Osteoblast (primary cell): ENCODE measurements at regions not wholly inside any gene's neighbourhood (a gene's known extent, or its start where the extent isn't known, plus 50 kb on each side); places are given as distances from the start of the nearest gene placed in this dataset.

Source experiments
- DNase-seq: peaks from one replicate; pipeline ENCODE4 v3.0.0; 2011; ENCODE audit warnings: low spot score, mixed read lengths; ENCODE audit not compliant: insufficient read length; ENCODE audit errors: missing footprints
- H2AFZ ChIP-seq: 2 replicates; pipeline ENCODE4 v1.6.0; 2011; ENCODE audit warnings: mild to moderate bottlenecking, low read length
- H3K27ac ChIP-seq: 2 replicates; pipeline ENCODE4 v1.5.1; 2011; ENCODE audit warnings: mild to moderate bottlenecking, low read depth, low read length, moderate library complexity
- H3K27me3 ChIP-seq: 2 replicates; pipeline ENCODE4 v1.6.0; 2012; ENCODE audit warnings: mild to moderate bottlenecking, control low read depth, inconsistent platforms, low read length, moderate library complexity; ENCODE audit not compliant: insufficient read depth
- H3K36me3 ChIP-seq: 2 replicates; pipeline ENCODE4 v1.5.1; 2011; ENCODE audit warnings: mild to moderate bottlenecking, low read length, control low read depth, moderate library complexity; ENCODE audit not compliant: insufficient read depth
- H3K4me1 ChIP-seq: 2 replicates; pipeline ENCODE4 v1.5.1; 2011; ENCODE audit warnings: mild to moderate bottlenecking, low read length, control low read depth, moderate library complexity; ENCODE audit not compliant: insufficient read depth
- H3K4me2 ChIP-seq: 2 replicates; pipeline ENCODE4 v1.6.0; 2011; ENCODE audit warnings: mild to moderate bottlenecking, low read length; ENCODE audit not compliant: insufficient read depth
- H3K4me3 ChIP-seq: fragments of 200-600 bp; sonication (generic); 3 replicates; pipeline ENCODE4 v1.5.1; 2012; ENCODE audit warnings: mild to moderate bottlenecking, low read length, inconsistent platforms; ENCODE audit not compliant: insufficient read depth
- H3K79me2 ChIP-seq: 2 replicates; pipeline ENCODE4 v1.6.0; 2012; ENCODE audit warnings: mild to moderate bottlenecking, low read length, control low read depth, inconsistent platforms; ENCODE audit not compliant: insufficient read depth
- H3K9me3 ChIP-seq: 2 replicates; pipeline ENCODE4 v1.5.1; 2011; ENCODE audit warnings: low read depth, low read length, control low read depth
- H4K20me1 ChIP-seq: 2 replicates; pipeline ENCODE4 v1.6.0; 2012; ENCODE audit warnings: mild to moderate bottlenecking, low read length, control low read depth; ENCODE audit not compliant: insufficient read depth
- CTCF ChIP-seq: IDR thresholded peaks from 2 replicates; pipeline ENCODE4 v1.5.1; 2011; ENCODE audit warnings: mild to moderate bottlenecking, low read depth, low read length, moderate library complexity; ENCODE audit errors: extremely low read depth

- Histone ChIP-seq H3K4me3 (no peak overlapping the region), H4K20me1 (no peaks in the 10 kb centered on the region), H3K27ac (no peak overlapping the region), H3K79me2 (no peaks in the 10 kb centered on the region), H3K4me1 (no peaks in the 10 kb centered on the region), H3K9me3 (no peaks in the 10 kb centered on the region), H3K36me3 (no peaks in the 10 kb centered on the region), H2AFZ (no peak overlapping the region), H3K4me2 (no peak overlapping the region), H3K27me3 (no peaks in the 10 kb centered on the region)
- DNase-seq = no peak
- no peak for TF ChIP-seq CTCF
These were observed 51.9 kb upstream of the NMUR2 start for GRCh38 chr5:152456815-152457443.

- no peak overlapping the region for H3K4me3 ChIP-seq
- no peaks in the 10 kb centered on the region for H4K20me1 ChIP-seq
- no peaks in the 10 kb centered on the region for H3K4me1 ChIP-seq
- no peak overlapping the region for H3K4me2 ChIP-seq
- no peak for DNase-seq
- TF ChIP-seq CTCF = no peak
- no peaks in the 10 kb centered on the region for H3K36me3 ChIP-seq
- no peaks in the 10 kb centered on the region for H3K27me3 ChIP-seq
- H2AFZ ChIP-seq = no peak overlapping the region
- no peak overlapping the region for H3K27ac ChIP-seq
- no peaks in the 10 kb centered on the region for H3K79me2 ChIP-seq
- no peaks in the 10 kb centered on the region for H3K9me3 ChIP-seq
These were observed 57.1 kb upstream of the NMUR2 start for GRCh38 chr5:152462021-152462721.

GRCh38 chr5:152464048-152464447, 59.0 kb upstream of the NMUR2 start:
- H4K20me1 ChIP-seq = no peaks in the 10 kb centered on the region
- no peak overlapping the region for H3K4me3 ChIP-seq
- H3K4me2 ChIP-seq = no peak overlapping the region
- H3K79me2 ChIP-seq = no peaks in the 10 kb centered on the region
- H3K9me3 ChIP-seq = no peaks in the 10 kb centered on the region
- no peaks in the 10 kb centered on the region for H3K36me3 ChIP-seq
- H3K27ac ChIP-seq = no peak overlapping the region
- no peak for TF ChIP-seq CTCF
- no peak for DNase-seq
- no peaks in the 10 kb centered on the region for H3K4me1 ChIP-seq
- H2AFZ ChIP-seq = no peak overlapping the region
- no peaks in the 10 kb centered on the region for H3K27me3 ChIP-seq

- no peaks in the 10 kb centered on the region for H3K36me3 ChIP-seq
- H2AFZ ChIP-seq = no peak overlapping the region
- TF ChIP-seq CTCF = no peak
- no peak overlapping the region for H3K4me3 ChIP-seq
- H3K4me1 ChIP-seq = no peaks in the 10 kb centered on the region
- H3K9me3 ChIP-seq = no peaks in the 10 kb centered on the region
- H3K4me2 ChIP-seq = no peak overlapping the region
- no peaks in the 10 kb centered on the region for H4K20me1 ChIP-seq
- DNase-seq = no peak
- no peaks in the 10 kb centered on the region for H3K27me3 ChIP-seq
- no peak overlapping the region for H3K27ac ChIP-seq
- no peaks in the 10 kb centered on the region for H3K79me2 ChIP-seq
These were observed 60.1 kb upstream of the NMUR2 start for GRCh38 chr5:152465140-152465539.
